Naive thymus-derived CD4-positive, alpha-beta T cell (primary cell): ENCODE measurements at regions not wholly inside any gene's neighbourhood (a gene's known extent, or its start where the extent isn't known, plus 50 kb on each side); places are given as distances from the start of the nearest gene placed in this dataset.

Experiments
- ATAC-seq: fragments of 150-1000 bp; cut with Tn5 transposase; 2 replicates; pipeline ENCODE4 v1.10.0; 2021; ENCODE audit warnings: mild to moderate bottlenecking, moderate library complexity
- CTCF ChIA-PET: fragments of 350-600 bp; sonication (Branson Sonifier 250); formaldehyde crosslinking; loops from one replicate; lab custom pipeline; 2021; ENCODE audit warnings: antibody characterized with exemption; lab: Charles Lee
- POLR2A ChIA-PET: fragments of 350-600 bp; sonication (Branson Sonifier 250); formaldehyde crosslinking; loops from one replicate; lab custom pipeline; 2021; ENCODE audit warnings: antibody characterized with exemption, inconsistent platforms; lab: Charles Lee
- DNase-seq, 9 donors: peaks; one replicate each; pipeline versions ENCODE4 v3.0.0 to v3.0.0-alpha.2; 2020 to 2022; ENCODE audit warnings: mixed read lengths in 1 of 9
- H3K27ac ChIP-seq: one replicate; pipeline ENCODE4 v1.7.0; 2013; ENCODE audit warnings: mild to moderate bottlenecking, low read depth, low read length, moderate library complexity
- H3K27me3 ChIP-seq, 2 donors: one replicate each; pipeline ENCODE4 v1.7.0; 2013; ENCODE audit warnings: low read length in 2 of 2, mild to moderate bottlenecking in 2 of 2, moderate library complexity in 2 of 2; ENCODE audit not compliant: control insufficient read depth in 2 of 2, insufficient read depth in 2 of 2
- H3K36me3 ChIP-seq, 3 experiments: 1 replicate in 2 of 3; 2 replicates in 1 of 3; pipeline ENCODE4 v1.7.0; 2013; ENCODE audit warnings: low read length in 3 of 3, mild to moderate bottlenecking in 3 of 3, moderate library complexity in 1 of 3; ENCODE audit not compliant: insufficient read depth in 3 of 3, control insufficient read depth in 2 of 3
- H3K4me1 ChIP-seq, 2 donors: one replicate each; pipeline ENCODE4 v1.7.0; 2013; ENCODE audit warnings: low read length in 2 of 2, mild to moderate bottlenecking in 2 of 2, moderate library complexity in 1 of 2; ENCODE audit not compliant: control insufficient read depth in 2 of 2, insufficient read depth in 2 of 2
- H3K4me3 ChIP-seq: 2 replicates; pipeline ENCODE4 v1.7.0; 2013; ENCODE audit warnings: mild to moderate bottlenecking, low read length
- H3K9me3 ChIP-seq, 3 experiments: 1 replicate in 2 of 3; 2 replicates in 1 of 3; pipeline ENCODE4 v1.7.0; 2013; ENCODE audit warnings: low read length in 3 of 3; ENCODE audit not compliant: control insufficient read depth in 2 of 3
- H3K27ac Mint-ChIP-seq, 9 donors: one replicate each; pipeline ENCODE4 v1.8.0; 2020 to 2022; ENCODE audit warnings: mixed read lengths in 9 of 9, mild to moderate bottlenecking in 8 of 9, moderate library complexity in 5 of 9, inconsistent platforms in 2 of 9
- H3K27me3 Mint-ChIP-seq, 5 donors: one replicate each; pipeline ENCODE4 v1.8.0; 2021 to 2022; ENCODE audit warnings: mixed read lengths in 5 of 5, mild to moderate bottlenecking in 1 of 5
- H3K36me3 Mint-ChIP-seq, 5 donors: one replicate each; pipeline ENCODE4 v1.8.0; 2020 to 2022; ENCODE audit warnings: mixed read lengths in 5 of 5, mild to moderate bottlenecking in 3 of 5, inconsistent platforms in 1 of 5
- H3K4me1 Mint-ChIP-seq, 7 donors: one replicate each; pipeline ENCODE4 v1.8.0; 2020 to 2022; ENCODE audit warnings: mixed read lengths in 7 of 7, mild to moderate bottlenecking in 3 of 7, inconsistent platforms in 1 of 7
- H3K4me3 Mint-ChIP-seq, 10 donors: one replicate each; pipeline ENCODE4 v1.8.0; 2020 to 2022; ENCODE audit warnings: mild to moderate bottlenecking in 10 of 10, mixed read lengths in 10 of 10, moderate library complexity in 6 of 10, inconsistent platforms in 2 of 10
- H3K9me3 Mint-ChIP-seq, 11 donors: one replicate each; pipeline ENCODE4 v1.8.0; 2020 to 2022; ENCODE audit warnings: mixed read lengths in 11 of 11, mild to moderate bottlenecking in 4 of 11, inconsistent platforms in 1 of 11, moderate library complexity in 1 of 11
- intact Hi-C, 2 donors: fragments of 100-400 bp; cut with micrococcal nuclease; formaldehyde crosslinking; loops; one replicate each; pipeline ENCODE4 v1.15.1; 2023

GRCh38 chr2:120448961-120449810, 103.2 kb downstream of the INHBB start:
- Histone ChIP-seq H3K4me1 (no peaks in the 10 kb centered on the region), H3K27ac (no peak overlapping the region), H3K27me3 (no peaks in the 10 kb centered on the region), H3K36me3 (no peaks in the 10 kb centered on the region), H3K4me3 (no peak overlapping the region), H3K9me3 (no peaks in the 10 kb centered on the region)
- Mint-ChIP-seq H3K4me1 (no peaks in the 10 kb centered on the region), H3K27me3 (peaks cover 8 to 26% (median 16%) of the 10 kb centered on the region in 5 donors), H3K36me3 (no peaks in the 10 kb centered on the region), H3K9me3 (no peaks in the 10 kb centered on the region), H3K4me3 (no peak overlapping the region), H3K27ac (no peak overlapping the region)
- DNase-seq (no peak), ATAC-seq (no peak)
- POLR2A ChIA-PET: no interaction called here
- CTCF ChIA-PET: no interaction called here
- intact Hi-C loops: no loop called here

GRCh38 chr2:120450196-120450820, 104.4 kb downstream of the INHBB start:
- Histone ChIP-seq H3K4me1 (no peaks in the 10 kb centered on the region), H3K27ac (no peak overlapping the region), H3K27me3 (no peaks in the 10 kb centered on the region), H3K9me3 (no peaks in the 10 kb centered on the region), H3K4me3 (no peak overlapping the region), H3K36me3 (no peaks in the 10 kb centered on the region)
- CTCF ChIA-PET: no interaction called here
- H3K4me3 Mint-ChIP-seq: no peak overlapping the region
- ATAC-seq (no peak), DNase-seq (no peak)
- no peak overlapping the region for H3K27ac Mint-ChIP-seq
- H3K36me3 Mint-ChIP-seq: no peaks in the 10 kb centered on the region
- intact Hi-C loops: no loop called here
- peaks cover 0 to under 1% (median 0%) of the 10 kb centered on the region in 11 donors for H3K9me3 Mint-ChIP-seq
- POLR2A ChIA-PET: no interaction called here
- no peaks in the 10 kb centered on the region for H3K4me1 Mint-ChIP-seq
- peaks cover 5 to 22% (median 10%) of the 10 kb centered on the region in 5 donors for H3K27me3 Mint-ChIP-seq

GRCh38 chr2:120451334-120451733, 105.4 kb downstream of the INHBB start:
- Mint-ChIP-seq H3K36me3 (no peaks in the 10 kb centered on the region), H3K4me1 (no peaks in the 10 kb centered on the region), H3K27me3 (peaks cover 9 to 22% (median 10%) of the 10 kb centered on the region in 5 donors), H3K9me3 (peaks cover 0 to 5% (median 0%) of the 10 kb centered on the region in 11 donors), H3K4me3 (no peak overlapping the region), H3K27ac (no peak overlapping the region)
- intact Hi-C loops: no loop called here
- Histone ChIP-seq H3K27ac (no peak overlapping the region), H3K9me3 (no peaks in the 10 kb centered on the region), H3K4me1 (no peaks in the 10 kb centered on the region), H3K36me3 (no peaks in the 10 kb centered on the region), H3K27me3 (no peaks in the 10 kb centered on the region), H3K4me3 (no peak overlapping the region)
- ChIA-PET POLR2A (no interaction called here), CTCF (no interaction called here)
- DNase-seq (no peak), ATAC-seq (no peak)

GRCh38 chr2:120452131-120452530, 106.2 kb downstream of the INHBB start:
- Mint-ChIP-seq H3K27ac (no peak overlapping the region), H3K4me1 (no peaks in the 10 kb centered on the region), H3K36me3 (peaks cover 0 to 4% (median 0%) of the 10 kb centered on the region in 5 donors), H3K27me3 (peaks cover 9 to 22% (median 11%) of the 10 kb centered on the region in 5 donors), H3K4me3 (no peak overlapping the region), H3K9me3 (peaks cover 2 to 12% (median 4%) of the 10 kb centered on the region in 11 donors)
- ATAC-seq (no peak), DNase-seq (no peak)
- ChIA-PET CTCF (no interaction called here), POLR2A (no interaction called here)
- no peaks in the 10 kb centered on the region for H3K9me3 ChIP-seq
- no peak overlapping the region for H3K4me3 ChIP-seq
- no peaks in the 10 kb centered on the region for H3K27me3 ChIP-seq
- intact Hi-C loops: no loop called here
- H3K36me3 ChIP-seq: no peaks in the 10 kb centered on the region
- H3K4me1 ChIP-seq: no peaks in the 10 kb centered on the region
- H3K27ac ChIP-seq: no peak overlapping the region

- ChIA-PET CTCF (no interaction called here), POLR2A (no interaction called here)
- H3K9me3 ChIP-seq: no peaks in the 10 kb centered on the region
- H3K4me3 ChIP-seq: no peak overlapping the region
- no peaks in the 10 kb centered on the region for H3K27me3 ChIP-seq
- intact Hi-C loops: no loop called here
- no peak overlapping the region for H3K27ac ChIP-seq
- H3K4me3 Mint-ChIP-seq: no peak overlapping the region
- peaks cover 9 to 22% (median 11%) of the 10 kb centered on the region in 5 donors for H3K27me3 Mint-ChIP-seq
- H3K36me3 ChIP-seq: no peaks in the 10 kb centered on the region
- ATAC-seq (no peak), DNase-seq (no peak)
- no peak overlapping the region for H3K27ac Mint-ChIP-seq
- H3K4me1 Mint-ChIP-seq: no peaks in the 10 kb centered on the region
- H3K9me3 Mint-ChIP-seq: peaks cover 4 to 22% (median 8%) of the 10 kb centered on the region in 11 donors
- H3K4me1 ChIP-seq: no peaks in the 10 kb centered on the region
- peaks cover 0 to 12% (median 0%) of the 10 kb centered on the region in 5 donors for H3K36me3 Mint-ChIP-seq
Measured at GRCh38 chr2:120452945-120453634, 107.2 kb downstream of the INHBB start.

GRCh38 chr2:120453635-120453998, 107.7 kb downstream of the INHBB start:
- H3K27me3 Mint-ChIP-seq: peaks cover 9 to 23% (median 11%) of the 10 kb centered on the region in 5 donors

More at GRCh38 chr2:120453635-120453998, 107.7 kb downstream of the INHBB start:
- ChIA-PET CTCF (no interaction called here), POLR2A (no interaction called here)
- Histone ChIP-seq H3K27ac (no peak overlapping the region), H3K36me3 (no peaks in the 10 kb centered on the region), H3K27me3 (no peaks in the 10 kb centered on the region), H3K4me3 (no peak overlapping the region), H3K9me3 (no peaks in the 10 kb centered on the region), H3K4me1 (no peaks in the 10 kb centered on the region)
- peaks cover 4 to 27% (median 9%) of the 10 kb centered on the region in 11 donors for H3K9me3 Mint-ChIP-seq
- ATAC-seq: no peak
- no peak overlapping the region for H3K27ac Mint-ChIP-seq
- DNase-seq: no peak
- intact Hi-C loops: no loop called here
- H3K4me3 Mint-ChIP-seq: no peak overlapping the region
- H3K4me1 Mint-ChIP-seq: no peaks in the 10 kb centered on the region
- H3K36me3 Mint-ChIP-seq: peaks cover 0 to 12% (median 0%) of the 10 kb centered on the region in 5 donors
